COLO668 (cell line): ENCODE measurements at regions not wholly inside any gene's neighbourhood (a gene's known extent, or its start where the extent isn't known, plus 50 kb on each side); places are given as distances from the start of the nearest gene placed in this dataset.

Experiments
- DNase-seq: peaks from one replicate; lab custom pipeline; 2025; ENCODE audit not compliant: unreplicated experiment; lab: John Stamatoyannopoulos, UW

DNA sequence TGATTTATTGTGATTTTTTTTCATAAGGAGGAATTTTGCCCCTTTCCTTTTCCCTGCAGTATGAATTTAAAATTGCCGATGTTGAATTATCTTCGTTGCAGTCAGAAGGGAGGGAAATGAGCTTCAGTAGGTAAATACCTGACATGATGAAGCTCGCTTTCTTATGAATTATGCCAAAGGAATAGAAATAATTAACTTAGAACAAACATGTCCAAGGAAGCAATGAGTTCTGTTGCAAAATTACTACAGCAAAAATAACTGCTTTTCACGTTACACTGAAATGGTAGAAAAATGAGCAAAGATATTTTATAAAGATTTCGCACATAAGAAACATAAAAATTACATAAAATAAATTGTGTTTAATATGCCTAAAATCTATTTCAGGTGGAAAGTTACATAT is 91.1 kb upstream of the ZNF804A start:
- no peak for DNase-seq

DNA sequence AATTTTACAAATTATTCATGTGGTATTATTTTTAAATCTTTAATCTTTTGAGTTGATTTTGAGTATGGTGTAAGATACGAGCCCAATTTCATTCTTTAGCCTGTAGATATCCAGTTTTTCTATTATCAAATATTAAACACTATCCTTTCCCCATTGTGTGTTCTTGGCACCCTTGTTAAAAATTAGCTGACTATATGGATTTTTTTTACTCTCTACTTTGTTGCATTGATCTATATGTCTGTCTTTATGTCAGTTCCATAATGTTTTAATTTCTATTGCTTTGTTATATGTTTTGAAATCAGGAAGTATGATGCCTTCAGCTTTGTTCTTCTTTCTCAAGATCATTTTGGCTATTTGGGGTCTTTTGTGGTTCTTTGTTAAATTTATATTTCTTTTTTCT is 80.9 kb upstream of the ZNF804A start:
- no peak for DNase-seq

DNA sequence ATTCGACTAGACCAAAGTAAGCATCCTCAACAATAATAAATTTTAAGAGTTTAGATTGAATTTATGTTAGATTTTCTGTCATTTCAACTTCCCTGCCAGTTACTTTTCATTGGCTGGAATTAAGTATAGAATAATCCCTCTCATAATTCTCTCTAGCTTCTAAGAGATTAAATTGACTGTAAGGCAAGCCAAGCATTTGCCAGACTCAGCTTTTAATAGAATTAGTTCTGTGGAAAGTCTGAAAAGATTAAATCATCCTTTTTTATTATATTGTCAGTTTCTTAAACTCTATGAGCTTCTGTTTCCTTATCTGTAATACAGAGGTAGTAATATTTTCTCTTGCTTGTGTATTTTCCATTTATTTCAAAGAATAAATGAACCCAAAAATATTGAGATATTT is 77.9 kb upstream of the ZNF804A start:
- DNase-seq: no peak

DNA sequence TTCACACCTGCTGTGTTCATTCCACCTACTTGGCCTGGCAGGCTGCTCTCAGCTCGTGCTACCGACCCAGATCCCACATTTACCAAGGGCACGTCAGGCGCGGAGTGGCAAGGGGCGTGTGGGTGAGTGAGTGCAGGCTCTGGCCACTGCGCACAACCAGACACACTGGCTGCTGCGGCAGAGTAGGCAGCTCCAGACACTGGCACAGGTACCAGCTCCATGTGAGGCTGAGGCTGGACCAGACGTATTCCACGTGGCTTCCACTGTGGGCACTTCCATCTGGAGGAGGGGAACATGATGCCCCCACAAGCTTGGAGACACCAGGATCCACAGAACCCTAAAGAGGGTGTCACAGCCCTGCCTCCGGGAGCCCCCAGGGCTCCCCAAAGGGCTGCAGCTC is 74.6 kb upstream of the ZNF804A start:
- DNase-seq: no peak

DNA sequence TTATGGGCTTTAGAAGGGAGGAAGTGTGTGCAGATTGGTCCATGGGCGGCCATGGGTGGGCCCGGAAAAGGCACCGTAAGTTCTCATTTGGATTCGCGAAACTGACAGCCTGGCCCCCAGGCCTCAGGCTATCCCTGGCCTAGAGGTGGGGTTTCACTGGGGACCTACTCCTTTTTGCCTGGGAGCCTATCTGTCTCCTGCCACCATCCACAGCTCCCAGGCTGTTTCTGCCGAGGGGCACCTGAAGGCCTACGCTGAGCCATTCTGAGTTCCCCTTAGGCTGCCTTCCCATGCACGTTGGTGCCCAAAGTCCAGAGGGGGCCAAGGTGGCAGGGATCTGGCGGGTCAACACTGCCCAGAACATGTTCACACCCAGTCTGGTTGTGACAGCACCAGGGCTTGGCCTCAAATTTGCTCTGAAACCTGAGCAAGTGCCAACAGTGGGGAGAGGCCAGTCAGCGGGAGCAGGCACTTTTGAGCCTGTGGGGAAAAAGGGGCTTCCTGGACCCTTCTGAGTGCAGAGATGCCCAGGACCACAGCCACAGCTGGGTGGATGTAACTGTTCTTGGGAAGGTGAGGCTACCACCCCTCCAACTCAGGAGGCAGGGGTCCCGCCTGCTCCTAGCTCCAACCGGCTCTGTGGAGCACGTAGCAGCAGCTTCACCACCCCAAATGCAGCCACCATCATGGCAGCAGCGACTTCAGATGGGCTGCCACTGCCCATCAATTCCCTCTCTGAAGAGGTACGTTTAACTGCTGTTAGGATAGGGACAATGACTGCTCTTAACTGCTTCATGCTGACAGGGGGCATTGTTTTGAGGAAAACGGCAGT is 73.6 kb upstream of the ZNF804A start:
- no peak for DNase-seq

DNA sequence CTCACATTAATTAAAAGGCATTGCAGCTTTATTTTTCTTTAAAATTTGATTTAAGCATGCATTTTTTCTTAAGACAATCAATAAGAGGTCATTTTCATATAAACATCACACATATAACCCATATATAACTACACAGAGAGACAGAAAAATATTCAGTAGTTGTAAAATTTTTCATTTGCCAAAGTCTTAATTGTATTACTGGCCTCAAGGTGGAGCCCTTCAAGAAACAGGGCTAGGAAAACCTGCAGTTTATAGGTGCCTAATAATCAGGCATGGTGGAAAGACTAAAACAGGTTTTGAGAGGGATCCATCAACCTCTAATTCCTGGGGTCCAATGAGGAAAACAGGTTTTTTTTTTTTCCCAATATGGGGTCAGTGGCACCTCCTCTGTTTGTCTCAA is 71.3 kb upstream of the ZNF804A start:
- DNase-seq: no peak

DNA sequence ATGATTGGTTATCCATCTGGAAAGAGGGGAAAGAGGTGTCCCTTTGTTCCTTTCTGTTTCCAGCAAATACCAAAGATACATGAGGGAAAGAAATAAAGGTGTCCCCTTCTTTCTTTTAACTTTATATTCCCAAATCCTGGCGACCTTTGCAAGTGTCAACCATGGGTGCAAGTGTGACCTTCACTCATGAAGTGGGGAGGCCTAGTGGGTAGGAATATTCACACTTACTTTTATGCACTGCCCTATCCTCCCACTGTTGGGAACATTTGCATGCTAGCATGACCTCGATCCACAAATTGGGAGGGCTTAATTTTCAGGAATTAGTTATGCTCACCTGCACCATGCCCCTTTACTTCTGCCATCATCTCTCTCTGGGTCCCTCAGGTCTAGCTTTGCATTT is 70.2 kb upstream of the ZNF804A start:
- no peak for DNase-seq

DNA sequence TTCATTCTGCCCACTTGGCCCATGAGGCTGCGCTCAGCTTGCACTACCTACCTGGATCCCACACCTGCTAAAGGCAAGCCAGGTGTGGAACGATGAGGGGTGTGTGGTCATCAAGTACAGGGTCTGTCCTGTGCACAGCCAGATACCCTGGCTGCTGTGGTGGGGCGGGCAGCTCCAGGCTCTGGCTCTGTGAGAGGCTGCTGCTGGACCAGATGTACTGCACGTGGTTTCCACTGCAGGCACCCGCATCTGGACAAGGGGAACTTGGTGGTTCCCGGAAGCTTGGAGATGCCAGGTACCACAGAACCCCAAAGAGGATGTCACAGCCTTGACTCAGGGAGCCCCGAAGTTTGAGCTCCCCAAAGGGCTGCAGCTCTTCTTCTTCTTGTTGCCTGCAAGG is 68.1 kb upstream of the ZNF804A start:
- no peak for DNase-seq

DNA sequence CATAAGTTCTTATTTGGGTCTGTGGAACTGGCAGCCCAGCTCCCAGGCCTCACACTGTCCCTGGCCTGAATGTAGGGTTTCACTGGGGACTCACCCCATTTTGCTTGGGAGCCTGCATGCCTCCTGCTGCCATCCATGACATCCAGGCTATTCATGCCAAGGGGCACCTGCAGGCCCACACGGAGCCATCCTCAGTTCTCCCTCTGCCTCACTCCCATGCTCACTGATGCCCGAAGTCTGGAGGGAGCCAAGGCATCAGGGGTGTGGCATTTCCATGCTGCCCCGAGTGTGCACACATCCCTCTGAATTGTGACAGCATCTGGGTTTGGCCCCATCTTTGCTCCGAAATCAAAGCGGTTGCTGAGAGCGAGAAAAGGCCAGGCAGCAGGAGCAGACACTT is 67.4 kb upstream of the ZNF804A start:
- no peak for DNase-seq

DNA sequence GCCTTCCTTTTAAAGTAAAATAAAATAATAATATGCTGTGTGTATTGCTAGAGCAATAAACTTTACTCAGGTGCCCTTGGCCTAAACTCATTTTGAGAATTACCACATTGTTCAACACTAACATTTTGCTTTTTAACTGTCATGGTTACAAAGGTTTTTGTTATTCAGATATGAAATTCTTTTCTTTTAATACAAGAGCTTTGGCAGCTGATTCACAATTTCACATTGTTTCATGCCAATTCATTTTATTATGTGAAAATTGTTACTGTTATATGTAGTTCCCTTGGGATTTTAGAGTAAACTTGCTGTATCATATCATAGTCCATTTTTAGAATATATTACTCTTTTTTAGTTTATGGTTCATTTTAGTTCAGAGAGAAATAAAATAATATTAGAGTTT is 65.8 kb upstream of the ZNF804A start:
- no peak for DNase-seq

DNA sequence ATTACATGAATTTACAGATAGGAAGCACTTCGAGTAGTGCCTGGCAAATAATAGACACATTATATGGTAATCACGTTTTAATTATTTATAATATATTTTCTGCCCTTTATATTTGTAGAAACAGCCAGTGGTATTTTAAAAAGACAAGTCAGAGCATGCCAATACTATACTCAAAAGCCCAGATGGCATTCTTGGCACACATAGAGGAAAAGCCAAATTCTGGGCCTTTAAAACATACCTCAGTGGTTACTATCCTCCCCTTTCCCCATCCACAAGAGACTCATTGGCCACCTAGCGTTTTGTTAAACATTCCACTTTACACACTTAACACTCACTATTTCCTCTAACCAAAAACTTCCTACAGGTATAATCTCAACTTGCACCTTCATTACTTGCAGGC is 63.3 kb upstream of the ZNF804A start:
- no peak for DNase-seq

DNA sequence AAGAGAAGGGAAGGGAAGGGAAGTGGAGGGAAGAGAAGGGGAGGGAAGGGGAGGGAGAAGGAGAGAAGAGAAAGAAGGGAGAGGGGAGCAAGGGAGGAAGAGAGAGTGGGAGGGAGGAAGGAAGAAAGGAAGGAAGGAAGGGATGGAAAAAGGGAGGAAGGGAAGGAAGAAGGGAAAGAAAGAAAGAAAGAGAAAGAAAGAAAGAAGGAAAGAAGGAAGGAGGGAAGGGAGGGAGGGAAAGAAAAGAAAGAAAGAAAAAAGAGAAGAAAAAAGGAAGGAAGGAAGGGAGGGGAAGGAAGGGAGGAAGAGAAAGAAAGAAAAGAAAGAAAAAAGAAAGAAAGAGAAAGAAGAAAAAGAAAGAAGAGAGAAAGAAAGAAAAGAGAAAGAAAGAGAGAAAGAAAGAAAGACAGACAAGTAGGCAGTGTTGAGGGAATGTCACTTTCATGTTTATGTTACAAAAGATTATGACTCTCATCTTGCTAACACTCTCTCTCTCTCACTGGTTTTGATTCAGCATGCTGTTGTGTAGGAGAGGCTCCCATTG is 58.0 kb upstream of the ZNF804A start:
- DNase-seq: no peak

DNA sequence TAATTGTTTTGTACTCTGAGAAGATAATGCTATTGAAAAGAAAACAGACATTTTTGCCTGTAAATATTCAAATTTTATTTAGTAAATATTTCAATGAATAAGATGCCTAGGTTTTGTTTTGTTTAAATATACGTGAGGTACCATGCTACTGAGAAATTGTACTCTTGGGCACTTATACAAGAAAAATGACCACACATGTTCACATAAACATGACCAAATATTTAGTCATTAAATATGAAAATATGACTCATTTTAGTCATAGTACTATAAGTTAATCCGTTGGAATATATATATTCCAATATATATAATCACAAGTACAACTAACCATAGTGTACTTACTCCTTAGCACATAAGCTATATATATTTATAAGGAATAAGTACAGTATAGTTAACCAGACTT is 56.7 kb upstream of the ZNF804A start:
- DNase-seq: no peak

DNA sequence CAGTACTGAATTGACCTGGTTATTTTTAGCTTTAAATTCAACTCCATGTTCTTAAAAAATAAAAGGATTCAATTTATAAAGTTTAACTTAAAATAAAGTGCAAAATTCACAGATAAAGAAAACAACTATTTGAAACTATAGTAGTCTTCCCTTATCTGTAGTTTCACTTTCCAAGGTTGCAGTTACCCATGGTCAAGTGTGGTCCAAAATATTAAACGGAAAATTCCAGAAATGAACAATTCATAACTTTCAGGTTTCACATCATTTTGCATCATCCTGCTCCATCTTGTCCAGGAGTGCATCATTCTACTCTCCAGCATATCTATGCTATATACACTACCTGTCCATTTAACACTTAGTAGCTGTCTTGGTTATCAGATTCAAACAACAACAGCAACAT is 54.5 kb upstream of the ZNF804A start:
- DNase-seq: no peak
